IMR-90 (cell line): ENCODE measurements at regions not wholly inside any gene's neighbourhood (a gene's known extent, or its start where the extent isn't known, plus 50 kb on each side); places are given as distances from the start of the nearest gene placed in this dataset.

Experiments
- ATAC-seq: fragments of 200-7000 bp; cut with Tn5 transposase; 2 replicates; pipeline ENCODE4 v1.9.1; 2020; ENCODE audit warnings: low read depth, mild to moderate bottlenecking, moderate library complexity
- BruUV-seq: library from RNA; stranded (reverse); fragments of 400-500 nt; replicated peaks from 2 replicates; lab custom pipeline; 2021; lab: Mats Ljungman, UMichigan
- CTCF ChIA-PET: fragments of 300-600 bp; formaldehyde crosslinking; extraction: SDS; loops from one replicate; lab custom pipeline; 2021; ENCODE audit warnings: antibody characterized with exemption; lab: Yijun Ruan, JAX
- POLR2A ChIA-PET: fragments of 300-600 bp; sonication (Branson Sonifier 250); formaldehyde crosslinking; loops from one replicate; lab custom pipeline; 2022; ENCODE audit warnings: antibody characterized with exemption; ENCODE audit not compliant: unreplicated experiment; lab: Charles Lee
- DNase-seq: peaks from one replicate; pipeline ENCODE4 v3.0.0; 2013
- H2AFZ ChIP-seq: replicated peaks from 2 replicates; pipeline ENCODE3; 2013; ENCODE audit warnings: low read length, mild to moderate bottlenecking; ENCODE audit not compliant: poor library complexity
- H2AK5ac ChIP-seq: 2 replicates; pipeline ENCODE4 v1.6.1; 2013; ENCODE audit warnings: low read depth, low read length, inconsistent platforms
- H2AK9ac ChIP-seq: replicated peaks from 2 replicates; pipeline ENCODE3; 2013; ENCODE audit warnings: mild to moderate bottlenecking, low read depth, low read length, moderate library complexity; ENCODE audit not compliant: poor library complexity
- H2BK120ac ChIP-seq: 2 replicates; pipeline ENCODE4 v1.6.1; 2013; ENCODE audit warnings: low read depth, low read length, inconsistent platforms
- H2BK15ac ChIP-seq: 3 replicates; pipeline ENCODE4 v1.6.1; 2013; ENCODE audit warnings: low read depth, low read length, inconsistent platforms
- H2BK20ac ChIP-seq: 2 replicates; pipeline ENCODE4 v1.6.1; 2013; ENCODE audit warnings: low read depth, mild to moderate bottlenecking, inconsistent platforms, low read length, moderate library complexity
- H2BK5ac ChIP-seq: 2 replicates; pipeline ENCODE4 v1.6.1; 2013; ENCODE audit warnings: mild to moderate bottlenecking, low read depth, low read length, inconsistent platforms; ENCODE audit not compliant: poor library complexity, severe bottlenecking
- H3K14ac ChIP-seq: replicated peaks from 2 replicates; pipeline ENCODE4 v1.6.1; 2013; ENCODE audit warnings: low read depth, low read length, inconsistent platforms
- H3K18ac ChIP-seq: 2 replicates; pipeline ENCODE4 v1.6.1; 2013; ENCODE audit warnings: low read depth, low read length, control low read depth
- H3K23ac ChIP-seq: 2 replicates; pipeline ENCODE4 v1.6.1; 2013; ENCODE audit warnings: low read depth, low read length, inconsistent platforms
- H3K27ac ChIP-seq: 2 replicates; pipeline ENCODE4 v1.5.1; 2013; ENCODE audit warnings: mild to moderate bottlenecking, control low read depth, low read length; ENCODE audit not compliant: insufficient read depth
- H3K27me3 ChIP-seq: 2 replicates; pipeline ENCODE4 v1.6.1; 2013; ENCODE audit warnings: low read length; ENCODE audit not compliant: control insufficient read depth, insufficient read depth
- H3K36me3 ChIP-seq: 2 replicates; pipeline ENCODE4 v1.6.1; 2013; ENCODE audit warnings: low read length, mixed read lengths; ENCODE audit not compliant: control insufficient read depth, insufficient read depth
- H3K4ac ChIP-seq: 2 replicates; pipeline ENCODE4 v1.6.1; 2013; ENCODE audit warnings: low read depth, low read length, inconsistent platforms
- H3K4me1 ChIP-seq: 2 replicates; pipeline ENCODE4 v1.6.1; 2013; ENCODE audit warnings: low read length, mixed read lengths; ENCODE audit not compliant: control insufficient read depth, insufficient read depth
- H3K4me2 ChIP-seq: 2 replicates; pipeline ENCODE4 v1.6.1; 2013; ENCODE audit warnings: low read depth, mild to moderate bottlenecking, control low read depth, low read length, moderate library complexity
- H3K4me3 ChIP-seq: 2 replicates; pipeline ENCODE4 v1.5.1; 2013; ENCODE audit warnings: low read depth, mild to moderate bottlenecking, control low read depth, low read length, moderate library complexity; ENCODE audit not compliant: insufficient read depth
- H3K56ac ChIP-seq: 2 replicates; pipeline ENCODE4 v1.6.1; 2013; ENCODE audit warnings: low read length, inconsistent platforms; ENCODE audit not compliant: insufficient read depth; ENCODE audit errors: extremely low read depth
- H3K79me1 ChIP-seq, 2 experiments: 2 replicates each; pipeline ENCODE4 v1.6.1; 2013; ENCODE audit warnings: low read length in 2 of 2, inconsistent platforms in 1 of 2, low read depth in 1 of 2
- H3K9ac ChIP-seq: 2 replicates; pipeline ENCODE4 v1.6.1; 2013; ENCODE audit warnings: low read depth, low read length, control low read depth
- H3K9me1 ChIP-seq: 2 replicates; pipeline ENCODE4 v1.6.1; 2013; ENCODE audit warnings: low read length, inconsistent platforms; ENCODE audit not compliant: insufficient read depth
- H3K9me3 ChIP-seq: 2 replicates; pipeline ENCODE4 v1.6.1; 2013; ENCODE audit warnings: low read length; ENCODE audit not compliant: control insufficient read depth, insufficient read depth
- H4K20me1 ChIP-seq: 2 replicates; pipeline ENCODE4 v1.6.1; 2013; ENCODE audit warnings: low read length, inconsistent platforms; ENCODE audit not compliant: insufficient read depth
- H4K5ac ChIP-seq: 2 replicates; pipeline ENCODE4 v1.6.1; 2013; ENCODE audit warnings: mild to moderate bottlenecking, low read depth, low read length, control low read depth
- H4K8ac ChIP-seq, 2 experiments: 2 replicates each; pipeline ENCODE4 v1.6.1; 2013; ENCODE audit warnings: low read depth in 2 of 2, low read length in 2 of 2, control low read depth in 1 of 2, inconsistent platforms in 1 of 2
- H4K91ac ChIP-seq: 2 replicates; pipeline ENCODE4 v1.6.1; 2013; ENCODE audit warnings: low read depth, low read length, inconsistent platforms; ENCODE audit not compliant: insufficient read depth
- BHLHE40 ChIP-seq: fragments of 150-350 bp; IDR thresholded peaks from 2 replicates; pipeline ENCODE4 v1.6.1; 2016; ENCODE audit warnings: mild to moderate bottlenecking, low read depth, low read length
- CEBPB ChIP-seq: IDR thresholded peaks from 2 replicates; pipeline ENCODE4 v1.6.1; 2012; ENCODE audit warnings: low read depth, low read length, improper control_type of control experiment
- CHD1 ChIP-seq: IDR thresholded peaks from 2 replicates; pipeline ENCODE4 v1.6.1; 2012; ENCODE audit warnings: low read depth, low read length, improper control_type of control experiment
- MAFK ChIP-seq: IDR thresholded peaks from 2 replicates; pipeline ENCODE4 v1.6.1; 2012; ENCODE audit warnings: low read depth, low read length, improper control_type of control experiment
- POLR2A ChIP-seq: IDR thresholded peaks from 2 replicates; pipeline ENCODE4 v1.6.1; 2012; ENCODE audit warnings: mild to moderate bottlenecking, low read depth, low read length
- RFX5 ChIP-seq: IDR thresholded peaks from 2 replicates; pipeline ENCODE4 v1.8.0; 2012; ENCODE audit warnings: low read depth, mild to moderate bottlenecking, low read length, moderate library complexity
- WGBS, 2 experiments: methylation state at CpG; one replicate each; pipeline versions ENCODE4 v1.1.5 to v1.1.7; 2013; ENCODE audit warnings: missing lambda C conversion rate in 2 of 2; ENCODE audit not compliant: insufficient read length in 1 of 2; ENCODE audit errors: extremely low coverage in 2 of 2; 5-methylcytosine and 5-hydroxymethylcytosine counted together
- dilution Hi-C: fragments of 300-500 bp; cut with HindIII; formaldehyde crosslinking; loops from one replicate; pipeline ENCODE4 v1.14.3; 2018; ENCODE audit warnings: low sequenced_read_pairs; ENCODE audit not compliant: unreplicated experiment
- in situ Hi-C: fragments of 300-500 bp; cut with MboI; formaldehyde crosslinking; loops from 3 replicates; pipeline ENCODE4 v1.14.3; 2019; ENCODE audit warnings: low sequenced_read_pairs, inconsistent platforms, mixed read lengths
- intact Hi-C: fragments of 100-400 bp; cut with micrococcal nuclease; formaldehyde crosslinking; loops from 2 replicates; pipeline ENCODE4 v1.10.0; 2022
- TF ChIP-seq, protein P1 (sequence below): fragments of 150-350 bp; IDR thresholded peaks from 2 replicates; pipeline ENCODE4 v1.6.1; 2017; ENCODE audit warnings: mild to moderate bottlenecking, antibody characterized with exemption, low read length, low read depth
- TF ChIP-seq, protein P2 (sequence below): fragments of 150-350 bp; IDR thresholded peaks from 2 replicates; pipeline ENCODE4 v1.6.1; 2016; ENCODE audit warnings: low read depth, mild to moderate bottlenecking, low read length, moderate library complexity, borderline replicate concordance
- TF ChIP-seq, protein P3 (sequence below): conservative IDR thresholded peaks from 2 replicates; pipeline ENCODE4 v1.5.1; 2012; ENCODE audit warnings: mild to moderate bottlenecking, low read depth, low read length, improper control_type of control experiment

DNA sequence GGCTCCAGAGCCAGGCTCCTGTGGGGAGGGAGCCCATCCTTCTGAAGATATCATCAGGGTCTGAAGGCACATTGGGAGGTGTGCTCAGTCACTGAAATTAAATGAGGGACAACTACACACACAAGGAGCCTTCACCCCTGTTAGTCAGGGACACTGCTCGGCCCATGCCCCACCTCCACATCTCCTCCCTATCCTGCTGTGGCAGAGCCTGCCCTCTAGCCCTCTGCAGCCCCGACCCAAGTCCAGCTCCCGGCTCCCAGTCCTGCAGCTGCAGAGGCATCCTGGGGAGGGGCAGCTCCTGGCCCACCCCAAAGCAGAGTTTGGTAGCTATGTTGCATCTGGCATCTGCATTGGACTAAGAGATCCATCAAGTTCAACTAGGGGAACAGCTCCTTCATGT, 136.3 kb downstream of the ZNF248 start:
- no peaks in the 10 kb centered on the region for H4K20me1 ChIP-seq
- no peak overlapping the region for H3K4ac ChIP-seq
- no peaks in the 10 kb centered on the region for H3K79me1 ChIP-seq
- intact Hi-C loops (no loop called here), dilution Hi-C loops (no loop called here), in situ Hi-C loops (no loop called here)
- H2BK20ac ChIP-seq = no peak overlapping the region
- no peak overlapping the region for H3K14ac ChIP-seq
- ChIA-PET CTCF (no interaction called here), POLR2A (no interaction called here)
- H2BK120ac ChIP-seq = no peak overlapping the region
- no peak overlapping the region for H3K27ac ChIP-seq
- no peak overlapping the region for H3K23ac ChIP-seq
- H4K8ac ChIP-seq = no peak overlapping the region
- BruUV-seq = no TSS peak
- no peaks in the 10 kb centered on the region for H3K36me3 ChIP-seq
- H3K4me2 ChIP-seq = no peak overlapping the region
- H3K56ac ChIP-seq = no peak overlapping the region
- ATAC-seq (no peak), DNase-seq (no peak)
- H4K91ac ChIP-seq = no peak overlapping the region
- peaks cover 12% of the 10 kb centered on the region; the same call in 1 of the 2 replicates for H3K9me3 ChIP-seq
- no peak overlapping the region for H3K18ac ChIP-seq
- no peaks in the 10 kb centered on the region for H3K9me1 ChIP-seq
- H3K4me3 ChIP-seq = no peak overlapping the region
- WGBS, 2 experiments = 35% methylated on average over 2 of the region's 3 CpGs; no CpG with 5 or more reads in 1 of the 2 experiments
- no peaks in the 10 kb centered on the region for H3K27me3 ChIP-seq
- TF ChIP-seq BHLHE40 = no peak
- TF ChIP-seq CHD1 = no peak
- TF ChIP-seq, protein P1, sequence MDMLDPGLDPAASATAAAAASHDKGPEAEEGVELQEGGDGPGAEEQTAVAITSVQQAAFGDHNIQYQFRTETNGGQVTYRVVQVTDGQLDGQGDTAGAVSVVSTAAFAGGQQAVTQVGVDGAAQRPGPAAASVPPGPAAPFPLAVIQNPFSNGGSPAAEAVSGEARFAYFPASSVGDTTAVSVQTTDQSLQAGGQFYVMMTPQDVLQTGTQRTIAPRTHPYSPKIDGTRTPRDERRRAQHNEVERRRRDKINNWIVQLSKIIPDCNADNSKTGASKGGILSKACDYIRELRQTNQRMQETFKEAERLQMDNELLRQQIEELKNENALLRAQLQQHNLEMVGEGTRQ = no peak
- no peak for TF ChIP-seq CEBPB
- TF ChIP-seq RFX5 = no peak
- TF ChIP-seq, protein P2, sequence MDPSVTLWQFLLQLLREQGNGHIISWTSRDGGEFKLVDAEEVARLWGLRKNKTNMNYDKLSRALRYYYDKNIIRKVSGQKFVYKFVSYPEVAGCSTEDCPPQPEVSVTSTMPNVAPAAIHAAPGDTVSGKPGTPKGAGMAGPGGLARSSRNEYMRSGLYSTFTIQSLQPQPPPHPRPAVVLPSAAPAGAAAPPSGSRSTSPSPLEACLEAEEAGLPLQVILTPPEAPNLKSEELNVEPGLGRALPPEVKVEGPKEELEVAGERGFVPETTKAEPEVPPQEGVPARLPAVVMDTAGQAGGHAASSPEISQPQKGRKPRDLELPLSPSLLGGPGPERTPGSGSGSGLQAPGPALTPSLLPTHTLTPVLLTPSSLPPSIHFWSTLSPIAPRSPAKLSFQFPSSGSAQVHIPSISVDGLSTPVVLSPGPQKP = no peak
- TF ChIP-seq MAFK = no peak
- no peak for TF ChIP-seq POLR2A
- TF ChIP-seq, protein P3, sequence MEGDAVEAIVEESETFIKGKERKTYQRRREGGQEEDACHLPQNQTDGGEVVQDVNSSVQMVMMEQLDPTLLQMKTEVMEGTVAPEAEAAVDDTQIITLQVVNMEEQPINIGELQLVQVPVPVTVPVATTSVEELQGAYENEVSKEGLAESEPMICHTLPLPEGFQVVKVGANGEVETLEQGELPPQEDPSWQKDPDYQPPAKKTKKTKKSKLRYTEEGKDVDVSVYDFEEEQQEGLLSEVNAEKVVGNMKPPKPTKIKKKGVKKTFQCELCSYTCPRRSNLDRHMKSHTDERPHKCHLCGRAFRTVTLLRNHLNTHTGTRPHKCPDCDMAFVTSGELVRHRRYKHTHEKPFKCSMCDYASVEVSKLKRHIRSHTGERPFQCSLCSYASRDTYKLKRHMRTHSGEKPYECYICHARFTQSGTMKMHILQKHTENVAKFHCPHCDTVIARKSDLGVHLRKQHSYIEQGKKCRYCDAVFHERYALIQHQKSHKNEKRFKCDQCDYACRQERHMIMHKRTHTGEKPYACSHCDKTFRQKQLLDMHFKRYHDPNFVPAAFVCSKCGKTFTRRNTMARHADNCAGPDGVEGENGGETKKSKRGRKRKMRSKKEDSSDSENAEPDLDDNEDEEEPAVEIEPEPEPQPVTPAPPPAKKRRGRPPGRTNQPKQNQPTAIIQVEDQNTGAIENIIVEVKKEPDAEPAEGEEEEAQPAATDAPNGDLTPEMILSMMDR = no peak
- H4K5ac ChIP-seq = no peak overlapping the region
- no peaks in the 10 kb centered on the region for H3K4me1 ChIP-seq
- no peak overlapping the region for H2AK5ac ChIP-seq
- no peak overlapping the region for H2BK5ac ChIP-seq
- no peak overlapping the region for H2AK9ac ChIP-seq
- H2BK15ac ChIP-seq = no peak overlapping the region
- no peak overlapping the region for H2AFZ ChIP-seq
- no peak overlapping the region for H3K9ac ChIP-seq
